WTC11 (cell line): ENCODE measurements at regions not wholly inside any gene's neighbourhood (a gene's known extent, or its start where the extent isn't known, plus 50 kb on each side); places are given as distances from the start of the nearest gene placed in this dataset.

ENCODE experiments used
- ATAC-seq: fragments of 200-7000 bp; cut with Tn5 transposase; 2 replicates; pipeline ENCODE4 v1.10.0; 2021; ENCODE audit warnings: mild to moderate bottlenecking, moderate library complexity
- CTCF ChIA-PET: fragments of 300-600 bp; sonication (Branson Sonifier 250); formaldehyde crosslinking; loops from one replicate; lab custom pipeline; 2021; ENCODE audit warnings: antibody characterized with exemption; lab: Charles Lee
- POLR2A ChIA-PET: fragments of 350-600 bp; sonication (Branson Sonifier 250); formaldehyde crosslinking; loops from one replicate; lab custom pipeline; 2021; ENCODE audit warnings: antibody characterized with exemption; lab: Charles Lee
- DNase-seq: peaks from one replicate; pipeline ENCODE4 v3.0.0; 2021; ENCODE audit warnings: low spot score
- H3K27ac Mint-ChIP-seq: 2 replicates; pipeline ENCODE4 v1.8.0; 2021; ENCODE audit warnings: mixed read lengths
- H3K27me3 Mint-ChIP-seq: 2 replicates; pipeline ENCODE4 v1.8.0; 2021; ENCODE audit warnings: low read depth, mild to moderate bottlenecking, moderate library complexity, mixed read lengths
- H3K36me3 Mint-ChIP-seq: 2 replicates; pipeline ENCODE4 v1.8.0; 2021; ENCODE audit warnings: mixed read lengths
- H3K4me1 Mint-ChIP-seq: 2 replicates; pipeline ENCODE4 v1.8.0; 2022; ENCODE audit warnings: mixed read lengths
- H3K4me3 Mint-ChIP-seq: 2 replicates; pipeline ENCODE4 v1.8.0; 2021; ENCODE audit warnings: mild to moderate bottlenecking, moderate library complexity, mixed read lengths
- H3K9me3 Mint-ChIP-seq: 2 replicates; pipeline ENCODE4 v1.8.0; 2021; ENCODE audit warnings: mixed read lengths
- GABPB1 ChIP-seq: sonication (generic); formaldehyde crosslinking; IDR thresholded peaks from 2 replicates; pipeline ENCODE4 v1.8.1; 2023; ENCODE audit warnings: mild to moderate bottlenecking, missing genetic modification reagents
- JAZF1 ChIP-seq: fragments of 250-450 bp; sonication (Bioruptor Pico); IDR thresholded peaks from 2 replicates; pipeline ENCODE4 v1.9.0; 2021; ENCODE audit warnings: moderate library complexity, mild to moderate bottlenecking, inconsistent platforms
- NR3C1 ChIP-seq: sonication (generic); formaldehyde crosslinking; conservative IDR thresholded peaks from 2 replicates; pipeline ENCODE4 v1.8.1; 2023; ENCODE audit warnings: low read depth, mild to moderate bottlenecking, missing genetic modification reagents
- OVOL2 ChIP-seq: fragments of 250-450 bp; sonication (Bioruptor Pico); IDR thresholded peaks from 2 replicates; pipeline ENCODE4 v1.9.0; 2021; ENCODE audit warnings: mild to moderate bottlenecking, borderline replicate concordance
- SMAD3 ChIP-seq: sonication (generic); formaldehyde crosslinking; IDR thresholded peaks from 2 replicates; pipeline ENCODE4 v1.8.0; 2022; ENCODE audit warnings: missing genetic modification reagents, mild to moderate bottlenecking, borderline replicate concordance
- TEAD1 ChIP-seq: sonication (generic); formaldehyde crosslinking; IDR thresholded peaks from 2 replicates; pipeline ENCODE4 v1.8.0; 2022; ENCODE audit warnings: mild to moderate bottlenecking, missing genetic modification reagents
- TP53 ChIP-seq: sonication (generic); formaldehyde crosslinking; IDR thresholded peaks from 2 replicates; pipeline ENCODE4 v1.8.1; 2023; ENCODE audit warnings: mild to moderate bottlenecking, missing genetic modification reagents
- ZNF232 ChIP-seq: sonication (generic); formaldehyde crosslinking; IDR thresholded peaks from 2 replicates; pipeline ENCODE4 v1.8.0; 2022; ENCODE audit warnings: mild to moderate bottlenecking, missing genetic modification reagents
- ZNF317 ChIP-seq: sonication (generic); formaldehyde crosslinking; IDR thresholded peaks from 2 replicates; pipeline ENCODE4 v1.8.1; 2023; ENCODE audit warnings: low read depth, mild to moderate bottlenecking, moderate library complexity, missing genetic modification reagents, borderline replicate concordance
- TF ChIP-seq, protein P1 (sequence below): sonication (generic); formaldehyde crosslinking; IDR thresholded peaks from 2 replicates; pipeline ENCODE4 v1.8.1; 2022; ENCODE audit warnings: low read depth, missing genetic modification reagents, borderline replicate concordance
- TF ChIP-seq, protein P2 (sequence below): sonication (generic); formaldehyde crosslinking; IDR thresholded peaks from 2 replicates; pipeline ENCODE4 v1.8.0; 2023; ENCODE audit warnings: missing genetic modification reagents
- TF ChIP-seq, protein P3 (sequence below): sonication (generic); formaldehyde crosslinking; IDR thresholded peaks from 2 replicates; pipeline ENCODE4 v1.8.0; 2022; ENCODE audit warnings: missing genetic modification reagents
- TF ChIP-seq, protein P4 (sequence below): sonication (generic); formaldehyde crosslinking; IDR thresholded peaks from 2 replicates; pipeline ENCODE4 v1.8.0; 2022; ENCODE audit warnings: mild to moderate bottlenecking, missing genetic modification reagents
- TF ChIP-seq, protein P5 (sequence below): fragments of 250-450 bp; sonication (Bioruptor Pico); IDR thresholded peaks from 2 replicates; pipeline ENCODE4 v1.8.0; 2021; ENCODE audit warnings: mild to moderate bottlenecking
- TF ChIP-seq, protein P6 (sequence below): sonication (generic); formaldehyde crosslinking; IDR thresholded peaks from 2 replicates; pipeline ENCODE4 v1.8.1; 2023; ENCODE audit warnings: mild to moderate bottlenecking, missing genetic modification reagents, moderate library complexity
- TF ChIP-seq, protein P7 (sequence below): sonication (generic); formaldehyde crosslinking; IDR thresholded peaks from 2 replicates; pipeline ENCODE4 v1.8.1; 2023; ENCODE audit warnings: mild to moderate bottlenecking, moderate library complexity, missing genetic modification reagents
- TF ChIP-seq, protein P8 (sequence below): sonication (generic); formaldehyde crosslinking; conservative IDR thresholded peaks from 2 replicates; pipeline ENCODE4 v1.8.1; 2023; ENCODE audit warnings: mild to moderate bottlenecking, low read depth, missing genetic modification reagents, moderate library complexity

DNA sequence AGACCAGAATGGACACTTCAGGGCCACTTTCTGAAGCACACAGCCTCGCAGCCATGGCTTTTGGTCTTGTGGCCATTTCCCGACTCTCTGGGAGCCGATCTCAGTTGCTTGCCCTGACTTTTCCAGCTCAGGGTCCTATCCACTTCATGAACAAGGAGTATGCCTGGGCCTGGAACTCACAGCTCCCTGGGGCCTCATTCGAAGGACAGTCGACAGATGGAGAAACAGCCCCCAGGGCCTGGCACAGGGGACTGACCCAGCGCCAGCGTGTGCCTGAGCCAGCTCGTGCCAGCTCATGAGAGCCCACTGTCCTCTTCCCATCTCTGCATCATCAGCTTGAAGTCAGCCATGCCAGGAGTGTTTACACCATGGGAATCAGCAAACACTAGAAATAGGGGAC lies 134.6 kb upstream of the GPC1 start:
- Mint-ChIP-seq H3K36me3 (no peaks in the 10 kb centered on the region), H3K27ac (no peak overlapping the region), H3K9me3 (no peaks in the 10 kb centered on the region), H3K4me3 (no peak overlapping the region), H3K27me3 (no peaks in the 10 kb centered on the region), H3K4me1 (peaks cover 9% of the 10 kb centered on the region)
- no peak for TF ChIP-seq ZNF232 (CRISPR knock-in tag)
- TF ChIP-seq, protein P1, sequence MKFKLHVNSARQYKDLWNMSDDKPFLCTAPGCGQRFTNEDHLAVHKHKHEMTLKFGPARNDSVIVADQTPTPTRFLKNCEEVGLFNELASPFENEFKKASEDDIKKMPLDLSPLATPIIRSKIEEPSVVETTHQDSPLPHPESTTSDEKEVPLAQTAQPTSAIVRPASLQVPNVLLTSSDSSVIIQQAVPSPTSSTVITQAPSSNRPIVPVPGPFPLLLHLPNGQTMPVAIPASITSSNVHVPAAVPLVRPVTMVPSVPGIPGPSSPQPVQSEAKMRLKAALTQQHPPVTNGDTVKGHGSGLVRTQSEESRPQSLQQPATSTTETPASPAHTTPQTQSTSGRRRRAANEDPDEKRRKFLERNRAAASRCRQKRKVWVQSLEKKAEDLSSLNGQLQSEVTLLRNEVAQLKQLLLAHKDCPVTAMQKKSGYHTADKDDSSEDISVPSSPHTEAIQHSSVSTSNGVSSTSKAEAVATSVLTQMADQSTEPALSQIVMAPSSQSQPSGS (CRISPR knock-in tag): no peak
- TF ChIP-seq, protein P2, sequence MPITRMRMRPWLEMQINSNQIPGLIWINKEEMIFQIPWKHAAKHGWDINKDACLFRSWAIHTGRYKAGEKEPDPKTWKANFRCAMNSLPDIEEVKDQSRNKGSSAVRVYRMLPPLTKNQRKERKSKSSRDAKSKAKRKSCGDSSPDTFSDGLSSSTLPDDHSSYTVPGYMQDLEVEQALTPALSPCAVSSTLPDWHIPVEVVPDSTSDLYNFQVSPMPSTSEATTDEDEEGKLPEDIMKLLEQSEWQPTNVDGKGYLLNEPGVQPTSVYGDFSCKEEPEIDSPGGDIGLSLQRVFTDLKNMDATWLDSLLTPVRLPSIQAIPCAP: no peak
- no peak for TF ChIP-seq TP53
- no peak for TF ChIP-seq ZNF317
- no peak for TF ChIP-seq NR3C1
- TF ChIP-seq, protein P3, sequence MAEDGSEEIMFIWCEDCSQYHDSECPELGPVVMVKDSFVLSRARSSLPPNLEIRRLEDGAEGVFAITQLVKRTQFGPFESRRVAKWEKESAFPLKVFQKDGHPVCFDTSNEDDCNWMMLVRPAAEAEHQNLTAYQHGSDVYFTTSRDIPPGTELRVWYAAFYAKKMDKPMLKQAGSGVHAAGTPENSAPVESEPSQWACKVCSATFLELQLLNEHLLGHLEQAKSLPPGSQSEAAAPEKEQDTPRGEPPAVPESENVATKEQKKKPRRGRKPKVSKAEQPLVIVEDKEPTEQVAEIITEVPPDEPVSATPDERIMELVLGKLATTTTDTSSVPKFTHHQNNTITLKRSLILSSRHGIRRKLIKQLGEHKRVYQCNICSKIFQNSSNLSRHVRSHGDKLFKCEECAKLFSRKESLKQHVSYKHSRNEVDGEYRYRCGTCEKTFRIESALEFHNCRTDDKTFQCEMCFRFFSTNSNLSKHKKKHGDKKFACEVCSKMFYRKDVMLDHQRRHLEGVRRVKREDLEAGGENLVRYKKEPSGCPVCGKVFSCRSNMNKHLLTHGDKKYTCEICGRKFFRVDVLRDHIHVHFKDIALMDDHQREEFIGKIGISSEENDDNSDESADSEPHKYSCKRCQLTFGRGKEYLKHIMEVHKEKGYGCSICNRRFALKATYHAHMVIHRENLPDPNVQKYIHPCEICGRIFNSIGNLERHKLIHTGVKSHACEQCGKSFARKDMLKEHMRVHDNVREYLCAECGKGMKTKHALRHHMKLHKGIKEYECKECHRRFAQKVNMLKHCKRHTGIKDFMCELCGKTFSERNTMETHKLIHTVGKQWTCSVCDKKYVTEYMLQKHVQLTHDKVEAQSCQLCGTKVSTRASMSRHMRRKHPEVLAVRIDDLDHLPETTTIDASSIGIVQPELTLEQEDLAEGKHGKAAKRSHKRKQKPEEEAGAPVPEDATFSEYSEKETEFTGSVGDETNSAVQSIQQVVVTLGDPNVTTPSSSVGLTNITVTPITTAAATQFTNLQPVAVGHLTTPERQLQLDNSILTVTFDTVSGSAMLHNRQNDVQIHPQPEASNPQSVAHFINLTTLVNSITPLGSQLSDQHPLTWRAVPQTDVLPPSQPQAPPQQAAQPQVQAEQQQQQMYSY (CRISPR knock-in tag): no peak
- TF ChIP-seq, protein P4, sequence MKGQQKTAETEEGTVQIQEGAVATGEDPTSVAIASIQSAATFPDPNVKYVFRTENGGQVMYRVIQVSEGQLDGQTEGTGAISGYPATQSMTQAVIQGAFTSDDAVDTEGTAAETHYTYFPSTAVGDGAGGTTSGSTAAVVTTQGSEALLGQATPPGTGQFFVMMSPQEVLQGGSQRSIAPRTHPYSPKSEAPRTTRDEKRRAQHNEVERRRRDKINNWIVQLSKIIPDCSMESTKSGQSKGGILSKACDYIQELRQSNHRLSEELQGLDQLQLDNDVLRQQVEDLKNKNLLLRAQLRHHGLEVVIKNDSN (CRISPR knock-in tag): no peak
- TF ChIP-seq TEAD1 (CRISPR knock-in tag): no peak
- TF ChIP-seq SMAD3 (CRISPR knock-in tag): no peak
- no peak for TF ChIP-seq GABPB1 (CRISPR knock-in tag)
- TF ChIP-seq, protein P5, sequence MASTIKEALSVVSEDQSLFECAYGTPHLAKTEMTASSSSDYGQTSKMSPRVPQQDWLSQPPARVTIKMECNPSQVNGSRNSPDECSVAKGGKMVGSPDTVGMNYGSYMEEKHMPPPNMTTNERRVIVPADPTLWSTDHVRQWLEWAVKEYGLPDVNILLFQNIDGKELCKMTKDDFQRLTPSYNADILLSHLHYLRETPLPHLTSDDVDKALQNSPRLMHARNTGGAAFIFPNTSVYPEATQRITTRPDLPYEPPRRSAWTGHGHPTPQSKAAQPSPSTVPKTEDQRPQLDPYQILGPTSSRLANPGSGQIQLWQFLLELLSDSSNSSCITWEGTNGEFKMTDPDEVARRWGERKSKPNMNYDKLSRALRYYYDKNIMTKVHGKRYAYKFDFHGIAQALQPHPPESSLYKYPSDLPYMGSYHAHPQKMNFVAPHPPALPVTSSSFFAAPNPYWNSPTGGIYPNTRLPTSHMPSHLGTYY (CRISPR knock-in tag): no peak
- TF ChIP-seq, protein P6, sequence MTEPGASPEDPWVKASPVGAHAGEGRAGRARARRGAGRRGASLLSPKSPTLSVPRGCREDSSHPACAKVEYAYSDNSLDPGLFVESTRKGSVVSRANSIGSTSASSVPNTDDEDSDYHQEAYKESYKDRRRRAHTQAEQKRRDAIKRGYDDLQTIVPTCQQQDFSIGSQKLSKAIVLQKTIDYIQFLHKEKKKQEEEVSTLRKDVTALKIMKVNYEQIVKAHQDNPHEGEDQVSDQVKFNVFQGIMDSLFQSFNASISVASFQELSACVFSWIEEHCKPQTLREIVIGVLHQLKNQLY (CRISPR knock-in tag): no peak
- TF ChIP-seq, protein P7, sequence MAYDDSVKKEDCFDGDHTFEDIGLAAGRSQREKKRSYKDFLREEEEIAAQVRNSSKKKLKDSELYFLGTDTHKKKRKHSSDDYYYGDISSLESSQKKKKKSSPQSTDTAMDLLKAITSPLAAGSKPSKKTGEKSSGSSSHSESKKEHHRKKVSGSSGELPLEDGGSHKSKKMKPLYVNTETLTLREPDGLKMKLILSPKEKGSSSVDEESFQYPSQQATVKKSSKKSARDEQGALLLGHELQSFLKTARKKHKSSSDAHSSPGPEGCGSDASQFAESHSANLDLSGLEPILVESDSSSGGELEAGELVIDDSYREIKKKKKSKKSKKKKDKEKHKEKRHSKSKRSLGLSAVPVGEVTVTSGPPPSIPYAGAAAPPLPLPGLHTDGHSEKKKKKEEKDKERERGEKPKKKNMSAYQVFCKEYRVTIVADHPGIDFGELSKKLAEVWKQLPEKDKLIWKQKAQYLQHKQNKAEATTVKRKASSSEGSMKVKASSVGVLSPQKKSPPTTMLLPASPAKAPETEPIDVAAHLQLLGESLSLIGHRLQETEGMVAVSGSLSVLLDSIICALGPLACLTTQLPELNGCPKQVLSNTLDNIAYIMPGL (CRISPR knock-in tag): no peak
- TF ChIP-seq, protein P8, sequence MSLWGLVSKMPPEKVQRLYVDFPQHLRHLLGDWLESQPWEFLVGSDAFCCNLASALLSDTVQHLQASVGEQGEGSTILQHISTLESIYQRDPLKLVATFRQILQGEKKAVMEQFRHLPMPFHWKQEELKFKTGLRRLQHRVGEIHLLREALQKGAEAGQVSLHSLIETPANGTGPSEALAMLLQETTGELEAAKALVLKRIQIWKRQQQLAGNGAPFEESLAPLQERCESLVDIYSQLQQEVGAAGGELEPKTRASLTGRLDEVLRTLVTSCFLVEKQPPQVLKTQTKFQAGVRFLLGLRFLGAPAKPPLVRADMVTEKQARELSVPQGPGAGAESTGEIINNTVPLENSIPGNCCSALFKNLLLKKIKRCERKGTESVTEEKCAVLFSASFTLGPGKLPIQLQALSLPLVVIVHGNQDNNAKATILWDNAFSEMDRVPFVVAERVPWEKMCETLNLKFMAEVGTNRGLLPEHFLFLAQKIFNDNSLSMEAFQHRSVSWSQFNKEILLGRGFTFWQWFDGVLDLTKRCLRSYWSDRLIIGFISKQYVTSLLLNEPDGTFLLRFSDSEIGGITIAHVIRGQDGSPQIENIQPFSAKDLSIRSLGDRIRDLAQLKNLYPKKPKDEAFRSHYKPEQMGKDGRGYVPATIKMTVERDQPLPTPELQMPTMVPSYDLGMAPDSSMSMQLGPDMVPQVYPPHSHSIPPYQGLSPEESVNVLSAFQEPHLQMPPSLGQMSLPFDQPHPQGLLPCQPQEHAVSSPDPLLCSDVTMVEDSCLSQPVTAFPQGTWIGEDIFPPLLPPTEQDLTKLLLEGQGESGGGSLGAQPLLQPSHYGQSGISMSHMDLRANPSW (CRISPR knock-in tag): no peak
- no peak for TF ChIP-seq JAZF1 (CRISPR knock-in tag)
- TF ChIP-seq OVOL2: no peak
- POLR2A ChIA-PET: no interaction called here
- DNase-seq: no peak
- no peak for ATAC-seq
- CTCF ChIA-PET: no interaction called here
